ENCODE measurements at regions not wholly inside any gene's neighbourhood (a gene's known extent, or its start where the extent isn't known, plus 50 kb on each side); places are given as distances from the start of the nearest gene placed in this dataset.
"Not testable (repeated sequence)": the region's sequence is repeated elsewhere in the genome, so short reads cannot be mapped to it uniquely, and the experiment has no call there.

DNA sequence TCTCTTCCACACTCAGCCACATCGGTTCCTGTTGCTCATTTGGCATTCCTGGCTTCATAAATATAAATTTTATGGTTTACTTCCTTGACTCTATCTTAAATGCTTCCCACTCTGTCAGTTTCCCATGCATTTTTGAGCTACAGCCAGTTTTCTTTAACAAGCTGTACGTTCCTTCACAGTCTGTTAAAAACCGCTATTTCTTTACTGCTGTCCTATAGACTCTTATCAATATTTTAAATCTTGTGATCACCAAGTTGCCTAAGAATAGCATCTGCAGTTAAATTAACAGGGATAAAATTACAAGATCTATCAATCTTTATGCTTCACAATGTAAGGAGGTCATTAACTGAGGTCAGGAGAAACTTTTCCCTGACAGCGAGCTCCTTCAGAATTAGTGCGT, 103.1 kb upstream of the RHOBTB1 start:
- Histone ChIP-seq H3K9ac (ENCODE audit: low read depth in 1 of 2, low read length in 2 of 2) (no peak overlapping the region), H3K27me3 (ENCODE audit: control insufficient read depth in 4 of 4, insufficient read depth in 4 of 4, low read length in 3 of 4) (no peaks in the 10 kb centered on the region), H3K36me3 (ENCODE audit: control insufficient read depth in 4 of 4, insufficient read depth in 3 of 4, low read depth in 1 of 4, low read length in 3 of 4) (no peaks in the 10 kb centered on the region), H3K27ac (ENCODE audit: low read depth in 1 of 2, low read length in 2 of 2) (no peak overlapping the region), H3K4me1 (ENCODE audit: control insufficient read depth in 4 of 4, insufficient read depth in 4 of 4, low read length in 3 of 4) (no peaks in the 10 kb centered on the region), H3K4me3 (ENCODE audit: low read depth in 1 of 3, low read length in 3 of 3) (no peak overlapping the region), H3K9me3 (ENCODE audit: control insufficient read depth in 4 of 4, low read length in 3 of 4) (no peaks in the 10 kb centered on the region)
- DNase-seq (ENCODE audit: low spot score): no peak
- TF ChIP-seq GABPA (IDR thresholded peaks at IDR 0.05 in 1 of 2, conservative IDR thresholded peaks at IDR 0.05 in 1 of 2) (no peak), RAD21 (IDR thresholded peaks at IDR 0.05) (no peak), FOXA1 (IDR thresholded peaks at IDR 0.05) (no peak), HNF4G (IDR thresholded peaks at IDR 0.05) (no peak), RXRA (IDR thresholded peaks at IDR 0.05) (no peak), JUND (IDR thresholded peaks at IDR 0.05) (no peak), NR2F2 (IDR thresholded peaks at IDR 0.05) (no peak), EGR1 (IDR thresholded peaks at IDR 0.05; ENCODE audit: low read depth in 2 of 2) (no peak)
- TF ChIP-seq, protein P1, sequence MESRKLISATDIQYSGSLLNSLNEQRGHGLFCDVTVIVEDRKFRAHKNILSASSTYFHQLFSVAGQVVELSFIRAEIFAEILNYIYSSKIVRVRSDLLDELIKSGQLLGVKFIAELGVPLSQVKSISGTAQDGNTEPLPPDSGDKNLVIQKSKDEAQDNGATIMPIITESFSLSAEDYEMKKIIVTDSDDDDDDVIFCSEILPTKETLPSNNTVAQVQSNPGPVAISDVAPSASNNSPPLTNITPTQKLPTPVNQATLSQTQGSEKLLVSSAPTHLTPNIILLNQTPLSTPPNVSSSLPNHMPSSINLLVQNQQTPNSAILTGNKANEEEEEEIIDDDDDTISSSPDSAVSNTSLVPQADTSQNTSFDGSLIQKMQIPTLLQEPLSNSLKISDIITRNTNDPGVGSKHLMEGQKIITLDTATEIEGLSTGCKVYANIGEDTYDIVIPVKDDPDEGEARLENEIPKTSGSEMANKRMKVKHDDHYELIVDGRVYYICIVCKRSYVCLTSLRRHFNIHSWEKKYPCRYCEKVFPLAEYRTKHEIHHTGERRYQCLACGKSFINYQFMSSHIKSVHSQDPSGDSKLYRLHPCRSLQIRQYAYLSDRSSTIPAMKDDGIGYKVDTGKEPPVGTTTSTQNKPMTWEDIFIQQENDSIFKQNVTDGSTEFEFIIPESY (IDR thresholded peaks at IDR 0.05): no peak
- 76% methylated on average over 5 of the region's 5 CpGs for WGBS

DNA sequence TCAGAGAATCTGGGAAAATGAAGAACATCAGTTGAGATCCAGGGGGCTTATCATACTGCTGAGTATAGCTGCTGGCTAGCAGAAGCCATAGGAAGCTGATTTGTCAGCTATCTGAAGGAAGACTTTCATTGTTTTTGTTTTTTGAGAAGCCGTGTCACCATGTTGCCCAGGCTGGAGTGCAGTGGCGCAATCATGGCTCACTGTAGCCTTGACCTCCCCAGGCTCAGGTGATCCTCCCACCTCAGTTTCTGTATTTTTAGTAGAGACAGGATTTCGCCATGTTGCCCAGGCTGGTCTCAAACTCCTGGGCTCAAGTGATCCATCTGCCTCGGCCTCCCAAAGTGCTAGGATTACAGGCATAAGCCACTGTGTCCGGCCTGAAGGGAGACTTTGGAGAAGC, 101.5 kb upstream of the RHOBTB1 start:
- H3K4me1 ChIP-seq (ENCODE audit: control insufficient read depth in 4 of 4, insufficient read depth in 4 of 4, low read length in 3 of 4); H3K9ac ChIP-seq (ENCODE audit: low read depth in 1 of 2, low read length in 2 of 2); H3K4me3 ChIP-seq (ENCODE audit: low read depth in 1 of 3, low read length in 3 of 3); H3K27ac ChIP-seq (ENCODE audit: low read depth in 1 of 2, low read length in 2 of 2); DNase-seq (ENCODE audit: low spot score); H3K27me3 ChIP-seq (ENCODE audit: control insufficient read depth in 4 of 4, insufficient read depth in 4 of 4, low read length in 3 of 4); H3K36me3 ChIP-seq (ENCODE audit: control insufficient read depth in 4 of 4, insufficient read depth in 3 of 4, low read depth in 1 of 4, low read length in 3 of 4); H3K9me3 ChIP-seq (ENCODE audit: control insufficient read depth in 4 of 4, low read length in 3 of 4): not testable (repeated sequence)
- 85% methylated on average over 5 of the region's 5 CpGs for WGBS

DNA sequence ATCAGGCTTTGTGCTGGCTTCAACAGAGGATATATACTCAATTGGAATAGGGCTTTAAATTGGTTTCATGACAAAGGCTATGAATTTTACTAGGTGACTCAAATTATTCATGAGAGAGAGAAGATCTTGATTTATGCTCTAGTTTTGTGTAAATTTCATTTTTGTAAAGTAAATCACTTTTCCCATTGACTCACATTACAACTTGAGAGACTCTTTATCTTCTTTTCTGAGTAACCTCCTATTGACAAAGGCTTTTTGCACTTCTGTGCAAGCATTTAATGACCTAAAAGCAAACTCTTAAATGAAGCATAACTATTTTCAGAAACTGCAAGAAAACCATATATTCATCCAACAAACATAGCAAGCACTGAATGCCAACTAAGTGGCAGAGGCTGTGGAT, 98.5 kb upstream of the RHOBTB1 start:
- H3K27me3 ChIP-seq (ENCODE audit: control insufficient read depth in 4 of 4, insufficient read depth in 4 of 4, low read length in 3 of 4): no peaks in the 10 kb centered on the region
- no peak overlapping the region for H3K4me3 ChIP-seq (ENCODE audit: low read depth in 1 of 3, low read length in 3 of 3)
- no peak overlapping the region for H3K9ac ChIP-seq (ENCODE audit: low read depth in 1 of 2, low read length in 2 of 2)
- no peak for DNase-seq (ENCODE audit: low spot score)
- no peaks in the 10 kb centered on the region for H3K36me3 ChIP-seq (ENCODE audit: control insufficient read depth in 4 of 4, insufficient read depth in 3 of 4, low read depth in 1 of 4, low read length in 3 of 4)
- H3K4me1 ChIP-seq (ENCODE audit: control insufficient read depth in 4 of 4, insufficient read depth in 4 of 4, low read length in 3 of 4): no peaks in the 10 kb centered on the region
- no peak overlapping the region for H3K27ac ChIP-seq (ENCODE audit: low read depth in 1 of 2, low read length in 2 of 2)
- TF ChIP-seq GABPA (IDR thresholded peaks at IDR 0.05 in 1 of 2, conservative IDR thresholded peaks at IDR 0.05 in 1 of 2): no peak
- TF ChIP-seq, protein P2, sequence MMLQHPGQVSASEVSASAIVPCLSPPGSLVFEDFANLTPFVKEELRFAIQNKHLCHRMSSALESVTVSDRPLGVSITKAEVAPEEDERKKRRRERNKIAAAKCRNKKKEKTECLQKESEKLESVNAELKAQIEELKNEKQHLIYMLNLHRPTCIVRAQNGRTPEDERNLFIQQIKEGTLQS (IDR thresholded peaks at IDR 0.05): no peak
- TF ChIP-seq, protein P3, sequence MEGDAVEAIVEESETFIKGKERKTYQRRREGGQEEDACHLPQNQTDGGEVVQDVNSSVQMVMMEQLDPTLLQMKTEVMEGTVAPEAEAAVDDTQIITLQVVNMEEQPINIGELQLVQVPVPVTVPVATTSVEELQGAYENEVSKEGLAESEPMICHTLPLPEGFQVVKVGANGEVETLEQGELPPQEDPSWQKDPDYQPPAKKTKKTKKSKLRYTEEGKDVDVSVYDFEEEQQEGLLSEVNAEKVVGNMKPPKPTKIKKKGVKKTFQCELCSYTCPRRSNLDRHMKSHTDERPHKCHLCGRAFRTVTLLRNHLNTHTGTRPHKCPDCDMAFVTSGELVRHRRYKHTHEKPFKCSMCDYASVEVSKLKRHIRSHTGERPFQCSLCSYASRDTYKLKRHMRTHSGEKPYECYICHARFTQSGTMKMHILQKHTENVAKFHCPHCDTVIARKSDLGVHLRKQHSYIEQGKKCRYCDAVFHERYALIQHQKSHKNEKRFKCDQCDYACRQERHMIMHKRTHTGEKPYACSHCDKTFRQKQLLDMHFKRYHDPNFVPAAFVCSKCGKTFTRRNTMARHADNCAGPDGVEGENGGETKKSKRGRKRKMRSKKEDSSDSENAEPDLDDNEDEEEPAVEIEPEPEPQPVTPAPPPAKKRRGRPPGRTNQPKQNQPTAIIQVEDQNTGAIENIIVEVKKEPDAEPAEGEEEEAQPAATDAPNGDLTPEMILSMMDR (IDR thresholded peaks at IDR 0.05; ENCODE audit: low read depth, low read length, missing input control): no peak
- peaks cover 0 to 2% (median 0%) of the 10 kb centered on the region in 4 donors for H3K9me3 ChIP-seq (ENCODE audit: control insufficient read depth in 4 of 4, low read length in 3 of 4)

All from liver (tissue), 8 donors.